NT2/D1 (cell line): ENCODE measurements at regions not wholly inside any gene's neighbourhood (a gene's known extent, or its start where the extent isn't known, plus 50 kb on each side); places are given as distances from the start of the nearest gene placed in this dataset.

Experiments
- DNase-seq: peaks from one replicate; pipeline ENCODE4 v3.0.0-alpha.2; 2011; ENCODE audit warnings: low read depth, low spot score
- H3K27me3 ChIP-seq: 2 replicates; pipeline ENCODE4 v1.6.0; 2011; ENCODE audit warnings: mild to moderate bottlenecking; ENCODE audit not compliant: insufficient read length, insufficient read depth
- H3K36me3 ChIP-seq: 2 replicates; pipeline ENCODE4 v1.6.1; 2011; ENCODE audit warnings: mild to moderate bottlenecking, low read length, mixed read lengths; ENCODE audit not compliant: insufficient read depth, insufficient read length
- H3K4me1 ChIP-seq: 2 replicates; pipeline ENCODE4 v1.5.1; 2011; ENCODE audit not compliant: insufficient read depth, insufficient read length
- H3K4me3 ChIP-seq: 2 replicates; pipeline ENCODE4 v1.5.1; 2011; ENCODE audit warnings: low read depth; ENCODE audit not compliant: insufficient read length
- H3K9ac ChIP-seq: 2 replicates; pipeline ENCODE4 v1.6.0; 2011; ENCODE audit warnings: low read depth; ENCODE audit not compliant: insufficient read length
- H3K9me3 ChIP-seq: 2 replicates; pipeline ENCODE4 v1.5.1; 2011; ENCODE audit warnings: mild to moderate bottlenecking, low read length; ENCODE audit not compliant: insufficient read depth
- SUZ12 ChIP-seq: IDR thresholded peaks from 2 replicates; pipeline ENCODE4 v1.6.1; 2011; ENCODE audit not compliant: insufficient read length, insufficient read depth; ENCODE audit errors: extremely low read depth
- YY1 ChIP-seq: IDR thresholded peaks from 2 replicates; pipeline ENCODE4 v1.6.1; 2011; ENCODE audit not compliant: insufficient read length, insufficient read depth
- ZNF274 ChIP-seq: IDR thresholded peaks from 2 replicates; pipeline ENCODE4 v1.6.1; 2011; ENCODE audit warnings: mild to moderate bottlenecking, low read depth, low read length

DNA sequence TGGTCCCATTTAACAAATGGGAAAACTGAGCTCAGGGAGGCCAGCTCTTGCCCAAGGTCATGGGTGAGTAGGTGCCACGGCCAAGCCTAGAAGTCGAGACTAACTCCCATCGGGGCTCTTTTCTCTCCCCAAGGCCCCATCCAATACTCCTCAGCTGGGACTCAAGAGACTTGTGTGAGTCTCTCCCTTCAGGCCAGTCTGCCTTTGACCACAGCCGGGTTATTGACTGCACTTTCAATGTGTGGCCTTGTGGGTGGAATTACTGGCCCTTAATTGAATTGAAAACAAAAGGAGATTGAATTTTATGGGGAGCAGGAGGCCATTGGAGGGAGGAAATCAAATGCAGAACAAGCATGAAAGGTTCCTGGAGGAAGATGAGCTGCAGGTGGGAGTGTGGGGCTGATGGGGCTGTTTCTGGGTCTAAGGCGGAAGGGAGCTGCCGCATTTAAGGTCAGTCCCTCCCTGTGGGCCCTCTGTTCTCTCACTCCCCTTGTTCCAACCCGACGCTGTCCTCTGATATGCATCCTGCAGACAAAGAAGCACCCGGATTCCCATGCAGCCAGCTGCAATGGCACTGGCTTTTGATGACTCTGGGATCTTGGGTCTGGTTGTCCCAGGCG lies 552.8 kb downstream of the MIAT start:
- no peak for DNase-seq
- TF ChIP-seq ZNF274 (no peak), SUZ12 (no peak), YY1 (no peak)
- Histone ChIP-seq H3K9ac (no peak overlapping the region), H3K4me3 (no peak overlapping the region), H3K4me1 (peaks cover 6% of the 10 kb centered on the region), H3K36me3 (no peaks in the 10 kb centered on the region), H3K27me3 (no peaks in the 10 kb centered on the region), H3K9me3 (no peaks in the 10 kb centered on the region)

DNA sequence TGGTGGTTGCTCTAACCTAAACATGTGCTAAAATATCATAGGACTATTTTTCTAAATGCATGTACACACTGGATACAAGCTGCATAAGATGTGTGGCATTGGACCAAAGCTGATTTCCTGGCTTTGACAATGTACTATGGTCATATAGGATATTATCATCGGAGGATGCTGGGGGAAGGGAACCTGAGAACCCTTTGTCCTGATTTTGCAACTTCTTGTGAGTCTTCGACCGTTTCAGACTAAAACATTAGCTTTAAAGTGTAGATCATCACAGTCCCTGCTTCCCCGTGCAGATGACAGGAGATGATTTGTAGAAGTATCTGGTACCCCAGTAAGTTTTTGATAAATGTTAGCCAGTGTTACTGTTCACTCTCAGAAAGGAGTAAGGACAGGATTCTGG lies 554.7 kb downstream of the MIAT start:
- DNase-seq = no peak
- Histone ChIP-seq H3K4me3 (no peak overlapping the region), H3K9me3 (no peaks in the 10 kb centered on the region), H3K9ac (no peak overlapping the region), H3K27me3 (no peaks in the 10 kb centered on the region), H3K36me3 (no peaks in the 10 kb centered on the region), H3K4me1 (peaks cover 2% of the 10 kb centered on the region)
- no peak for TF ChIP-seq SUZ12
- TF ChIP-seq YY1 = no peak
- TF ChIP-seq ZNF274 = no peak

DNA sequence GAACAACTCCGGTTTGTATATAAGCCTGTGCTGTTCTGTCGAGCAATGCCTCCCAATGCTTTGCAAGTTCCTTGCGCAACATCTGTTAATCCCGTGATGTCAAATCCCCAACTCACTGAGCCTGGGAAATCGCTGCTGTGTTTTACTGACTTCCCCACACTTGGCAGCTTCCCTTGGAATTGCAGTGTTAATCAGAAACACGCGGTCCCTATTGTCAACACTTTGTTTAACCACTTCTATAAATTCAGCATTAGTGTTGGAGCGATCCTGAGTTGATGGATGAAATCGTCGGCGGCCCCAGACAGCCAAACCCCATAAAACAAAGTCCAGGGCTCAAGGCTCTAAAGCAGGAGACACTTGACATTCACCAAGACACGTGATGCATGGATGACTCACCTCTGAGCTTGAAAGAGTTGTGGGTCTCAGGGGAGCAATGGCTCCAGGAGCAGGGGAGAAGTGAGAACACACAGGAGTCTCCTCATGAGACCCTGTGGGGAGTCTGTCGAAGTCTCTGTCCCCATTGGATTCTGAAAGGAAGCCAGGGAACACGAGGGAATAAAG lies 555.3 kb downstream of the MIAT start:
- Histone ChIP-seq H3K27me3 (no peaks in the 10 kb centered on the region), H3K4me1 (peaks cover 2% of the 10 kb centered on the region), H3K9me3 (no peaks in the 10 kb centered on the region), H3K9ac (no peak overlapping the region), H3K36me3 (no peaks in the 10 kb centered on the region), H3K4me3 (no peak overlapping the region)
- no peak for TF ChIP-seq SUZ12
- TF ChIP-seq YY1 = no peak
- TF ChIP-seq ZNF274 = no peak
- no peak for DNase-seq

DNA sequence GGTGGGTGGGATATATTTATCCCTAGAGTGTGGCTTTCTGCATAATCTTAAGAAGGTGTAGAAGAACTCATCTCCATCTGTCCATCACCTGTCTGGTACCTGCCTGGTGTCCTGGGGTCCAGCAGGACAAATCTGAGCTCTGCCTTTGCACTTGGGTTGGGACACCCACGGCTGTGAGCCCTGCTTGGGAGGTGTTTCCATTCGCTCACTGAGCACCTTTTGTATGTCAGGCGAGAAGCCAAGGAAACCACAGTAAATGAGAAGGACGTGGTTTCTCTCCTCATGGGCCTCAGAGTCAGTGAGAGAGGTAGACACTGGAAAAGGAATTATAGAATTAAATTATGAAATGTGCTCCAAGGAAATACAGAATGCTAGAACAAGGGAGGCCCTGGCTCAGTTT lies 555.9 kb downstream of the MIAT start:
- no peak for TF ChIP-seq YY1
- no peak for TF ChIP-seq SUZ12
- no peak for TF ChIP-seq ZNF274
- no peaks in the 10 kb centered on the region for H3K9me3 ChIP-seq
- H3K4me3 ChIP-seq = no peak overlapping the region
- peaks cover 2% of the 10 kb centered on the region for H3K4me1 ChIP-seq
- DNase-seq = no peak
- H3K27me3 ChIP-seq = no peaks in the 10 kb centered on the region
- H3K9ac ChIP-seq = no peak overlapping the region
- H3K36me3 ChIP-seq = no peaks in the 10 kb centered on the region

DNA sequence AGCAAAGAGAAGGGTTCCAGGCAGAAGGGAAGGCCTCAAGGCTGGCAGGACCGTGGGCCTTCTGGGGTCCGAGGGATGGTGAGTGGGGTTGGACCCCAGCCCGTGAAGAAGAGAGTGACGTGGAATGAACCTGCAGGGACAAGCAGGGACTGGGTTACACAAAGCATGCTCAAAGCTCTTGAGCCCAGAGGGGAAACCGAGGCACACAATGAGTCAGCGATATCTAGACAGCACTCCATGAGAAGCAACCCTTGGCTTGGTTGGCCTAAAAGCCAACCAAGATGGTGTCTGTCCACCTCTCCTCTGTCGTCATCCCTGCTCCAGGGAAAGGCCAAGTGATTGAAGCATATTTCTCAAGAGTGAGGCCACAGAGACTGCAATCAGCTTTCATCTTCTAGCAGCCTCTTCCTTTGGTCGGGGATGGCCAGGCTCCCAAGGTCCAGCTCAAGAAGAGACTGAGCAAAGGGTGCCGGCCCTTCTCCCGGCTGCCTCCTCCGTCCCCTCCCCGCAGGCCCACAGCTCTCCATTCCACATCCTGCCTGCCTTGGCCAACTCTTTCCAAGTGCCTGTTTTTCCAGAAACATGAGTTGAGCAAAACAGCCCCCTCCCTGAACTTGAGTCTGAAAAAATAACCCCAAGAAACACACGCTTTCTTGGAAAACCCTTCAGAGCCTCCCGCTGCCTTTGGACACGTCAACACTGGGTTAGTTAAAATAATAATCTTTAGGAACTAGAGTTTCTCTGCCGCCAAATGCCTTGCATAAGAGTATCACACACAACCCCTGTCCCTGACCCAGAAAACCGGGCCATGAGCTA lies 556.6 kb downstream of the MIAT start:
- TF ChIP-seq YY1 (no peak), SUZ12 (no peak), ZNF274 (no peak)
- H3K36me3 ChIP-seq = no peaks in the 10 kb centered on the region
- peaks cover 2% of the 10 kb centered on the region for H3K4me1 ChIP-seq
- H3K4me3 ChIP-seq = no peak overlapping the region
- no peaks in the 10 kb centered on the region for H3K27me3 ChIP-seq
- no peaks in the 10 kb centered on the region for H3K9me3 ChIP-seq
- no peak for DNase-seq
- H3K9ac ChIP-seq = no peak overlapping the region

DNA sequence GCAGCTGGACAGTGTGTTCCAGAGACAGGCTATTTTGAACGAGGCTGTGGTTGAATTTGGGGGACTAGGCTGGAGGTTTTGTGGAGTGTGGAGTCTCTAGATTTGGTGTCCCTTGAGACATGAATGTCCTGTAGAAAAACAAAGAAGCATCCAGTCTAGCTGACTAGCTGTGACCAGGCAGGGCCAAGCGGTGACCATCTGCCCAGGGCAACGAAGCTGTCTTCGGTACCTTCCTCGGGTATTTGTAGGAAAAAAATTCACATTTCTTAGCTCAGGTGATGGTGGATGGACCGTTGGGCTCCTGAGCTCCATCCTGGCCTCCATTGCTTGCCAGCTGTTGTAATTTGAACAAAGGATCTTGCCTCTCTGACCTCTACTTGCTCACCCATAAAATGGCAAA lies 557.3 kb downstream of the MIAT start:
- DNase-seq = no peak
- Histone ChIP-seq H3K9me3 (no peaks in the 10 kb centered on the region), H3K4me3 (no peak overlapping the region), H3K36me3 (no peaks in the 10 kb centered on the region), H3K9ac (no peak overlapping the region), H3K4me1 (peaks cover 2% of the 10 kb centered on the region), H3K27me3 (no peaks in the 10 kb centered on the region)
- no peak for TF ChIP-seq ZNF274
- no peak for TF ChIP-seq YY1

DNA sequence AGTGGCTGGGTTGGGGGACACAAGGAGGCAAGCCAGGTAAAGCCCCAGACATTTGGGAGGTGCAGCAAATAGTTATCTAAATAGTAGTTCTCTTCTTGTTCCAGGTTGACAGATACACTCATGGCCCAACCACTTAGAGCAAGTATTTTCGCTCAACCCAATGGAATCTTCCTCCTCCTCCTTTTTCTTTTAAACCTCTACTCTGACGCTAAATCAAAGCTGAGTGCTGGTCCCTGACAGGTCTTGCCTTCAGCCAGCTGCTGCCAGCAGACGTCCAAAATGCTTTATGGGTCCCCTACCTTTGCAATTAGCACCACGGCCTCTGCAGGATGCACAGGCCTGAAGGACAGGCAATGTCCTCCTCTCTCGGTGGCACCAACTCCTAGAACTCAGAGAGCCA lies 558.5 kb downstream of the MIAT start:
- TF ChIP-seq ZNF274 (no peak), SUZ12 (no peak), YY1 (no peak)
- Histone ChIP-seq H3K36me3 (no peaks in the 10 kb centered on the region), H3K9me3 (no peaks in the 10 kb centered on the region), H3K9ac (no peak overlapping the region), H3K4me3 (no peak overlapping the region), H3K27me3 (no peaks in the 10 kb centered on the region), H3K4me1 (no peaks in the 10 kb centered on the region)
- no peak for DNase-seq
